NCI-H748 treated with DMSO at 0.1 percent for 48 hours (cell line): ENCODE measurements at regions not wholly inside any gene's neighbourhood (a gene's known extent, or its start where the extent isn't known, plus 50 kb on each side); places are given as distances from the start of the nearest gene placed in this dataset.

Source experiments
- DNase-seq: peaks from one replicate; lab custom pipeline; 2025; lab: John Stamatoyannopoulos, UW

GRCh38 chr3:9301091-9301490 lies 51.6 kb upstream of the SRGAP3 start:
- DNase-seq, result no peak

- DNase-seq, result no peak
Measured at GRCh38 chr3:9301798-9302197, 52.4 kb upstream of the SRGAP3 start.

- peak; percentile 76 for DNase-seq
Measured at GRCh38 chr3:9302425-9303181, 53.2 kb upstream of the SRGAP3 start.

GRCh38 chr3:9308298-9308990 lies 54.4 kb upstream of the THUMPD3 start:
- DNase-seq, result peak; percentile 30

GRCh38 chr3:9310043-9310442 lies 52.8 kb upstream of the THUMPD3 start:
- no peak for DNase-seq

- DNase-seq, result no peak
Measured at GRCh38 chr3:9311228-9311627, 51.6 kb upstream of the THUMPD3 start.
